Epithelial cell of esophagus (primary cell): ENCODE measurements at regions not wholly inside any gene's neighbourhood (a gene's known extent, or its start where the extent isn't known, plus 50 kb on each side); places are given as distances from the start of the nearest gene placed in this dataset.
"Not testable (repeated sequence)": the region's sequence is repeated elsewhere in the genome, so short reads cannot be mapped to it uniquely, and the experiment has no call there.

ENCODE experiments used
- DNase-seq: peaks from one replicate; pipeline ENCODE4 v3.0.0; 2010; ENCODE audit warnings: low read depth
- H3K4me3 ChIP-seq: 2 replicates; pipeline ENCODE4 v1.5.1; 2011; ENCODE audit warnings: mild to moderate bottlenecking, low read length, control low read depth
- CTCF ChIP-seq: IDR thresholded peaks from 2 replicates; pipeline ENCODE4 v1.5.1; 2011; ENCODE audit warnings: low read depth, mild to moderate bottlenecking, low read length, control low read depth, inconsistent platforms; ENCODE audit not compliant: insufficient read depth; ENCODE audit errors: missing control alignments

DNA sequence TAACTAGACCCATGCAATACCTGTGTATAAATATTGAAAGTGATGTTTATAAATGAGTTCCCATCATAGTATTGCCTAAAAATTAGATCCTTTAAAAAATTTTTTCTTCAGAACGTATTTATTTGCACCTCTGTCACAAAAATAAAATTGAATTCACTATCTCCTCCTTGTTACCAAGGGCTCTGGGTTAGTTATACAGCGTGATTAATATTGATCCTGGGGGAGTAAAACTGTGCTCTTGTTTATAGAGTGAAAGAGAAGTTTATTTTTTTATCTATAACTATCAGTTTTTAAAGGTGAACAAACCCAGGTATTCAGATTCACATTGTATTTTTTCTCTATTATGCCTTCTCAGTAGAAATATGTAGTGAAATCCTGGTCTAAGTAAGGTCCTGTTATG, 458.5 kb downstream of the CPS1 start:
- no peak overlapping the region for H3K4me3 ChIP-seq
- TF ChIP-seq CTCF: no peak
- no peak for DNase-seq

DNA sequence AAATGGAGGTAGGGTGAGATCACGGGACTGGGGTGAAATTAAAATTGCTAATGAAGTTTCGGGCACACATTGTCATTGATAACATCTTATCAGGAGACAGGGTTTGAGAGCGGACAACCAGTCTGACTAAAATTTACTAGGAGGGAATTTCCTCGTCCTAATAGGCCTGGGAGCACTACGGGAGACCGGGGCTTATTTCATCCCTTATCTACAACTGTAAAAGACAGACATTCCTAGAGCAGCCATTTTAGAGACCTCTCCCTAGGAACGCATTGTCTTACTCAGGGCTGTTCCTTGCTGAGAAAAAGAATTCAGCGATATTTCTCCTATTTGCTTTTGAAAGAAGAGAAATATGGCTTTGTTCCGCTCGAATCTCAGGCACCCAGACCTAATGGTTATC, 468.7 kb downstream of the CPS1 start:
- not testable (repeated sequence) for DNase-seq, H3K4me3 ChIP-seq

DNA sequence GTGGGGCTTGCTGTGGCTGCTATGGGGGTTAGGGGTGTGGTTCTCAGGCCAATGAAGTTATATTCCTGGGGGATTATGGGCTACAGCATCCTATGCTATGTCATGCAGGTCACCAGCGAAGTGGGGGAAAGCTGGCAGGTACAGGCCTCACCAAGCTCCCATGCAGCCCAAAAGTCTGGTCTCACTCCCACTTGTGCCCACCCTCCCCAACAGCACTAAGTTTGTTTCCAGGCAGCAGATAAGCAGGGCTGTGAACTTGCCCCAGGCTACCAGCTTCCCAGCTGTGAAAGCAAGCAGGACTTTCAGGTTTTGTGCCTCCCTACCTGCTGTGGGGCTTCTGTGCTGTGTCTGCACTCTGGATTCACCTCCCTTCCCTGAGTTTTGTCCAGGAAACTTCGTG, 469.7 kb downstream of the CPS1 start:
- no peak overlapping the region for H3K4me3 ChIP-seq
- no peak for DNase-seq
- no peak for TF ChIP-seq CTCF

DNA sequence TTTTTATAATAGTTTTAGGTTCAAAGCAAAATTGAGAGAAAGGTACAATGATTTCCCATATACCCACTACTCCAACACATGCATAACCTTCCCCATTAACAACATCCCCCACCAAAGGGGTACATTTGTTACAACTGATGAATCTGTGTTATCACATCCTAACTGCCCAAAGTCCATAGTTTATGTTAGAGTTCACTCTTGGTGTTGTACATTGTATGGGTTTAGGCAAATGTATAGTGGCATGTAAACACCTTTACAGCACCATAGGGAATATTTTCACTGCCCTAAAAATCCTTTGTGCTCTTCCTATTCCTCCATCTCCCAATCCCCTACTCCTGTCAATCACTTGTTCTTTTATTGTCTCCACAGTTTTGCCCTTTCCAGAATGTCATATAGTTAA, 471.6 kb downstream of the CPS1 start:
- H3K4me3 ChIP-seq: no peak overlapping the region
- DNase-seq: no peak
- no peak for TF ChIP-seq CTCF

- no peak overlapping the region for H3K4me3 ChIP-seq
- peak; percentile 30 for DNase-seq
- peak; percentile 42 for TF ChIP-seq CTCF
Measured at GRCh38 chr2:211033765-211034164, 477.4 kb downstream of the CPS1 start.

DNA sequence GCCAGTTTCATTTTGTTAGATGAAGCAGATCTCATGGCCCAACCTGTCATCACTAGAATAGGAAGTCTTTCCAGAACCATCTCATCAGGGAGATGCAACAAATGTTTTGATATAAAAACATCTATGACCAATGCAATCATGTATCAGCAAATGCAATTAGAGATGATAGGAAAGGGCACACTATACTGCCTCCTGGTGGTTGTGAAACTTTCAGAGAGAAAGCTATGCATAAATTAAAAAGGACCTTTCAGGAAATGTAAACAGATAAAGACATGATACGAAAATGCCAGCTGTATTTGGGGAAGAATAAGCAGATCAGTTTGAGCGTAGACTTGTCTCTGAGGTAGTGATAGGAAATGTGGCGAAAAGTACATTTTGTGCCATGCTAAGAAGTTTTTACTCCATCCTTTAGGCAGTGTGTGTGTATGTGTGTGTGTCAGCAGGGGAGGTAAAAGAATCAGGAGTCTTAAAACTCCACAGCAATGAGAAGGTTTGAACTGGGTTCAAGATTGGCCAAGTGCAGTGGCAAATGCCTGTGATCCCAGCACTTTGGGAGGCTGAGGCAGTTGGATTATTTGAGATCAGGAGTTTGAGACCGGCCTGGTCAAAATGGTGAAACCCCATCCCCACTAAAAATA, 479.3 kb downstream of the CPS1 start:
- TF ChIP-seq CTCF: peak; percentile 64
- H3K4me3 ChIP-seq: no peak overlapping the region
- peak; percentile 49 for DNase-seq

GRCh38 chr2:211045025-211045424, 488.6 kb downstream of the CPS1 start:
- H3K4me3 ChIP-seq: no peak overlapping the region
- no peak for TF ChIP-seq CTCF
- DNase-seq: peak; percentile 24
